GM12878 (cell line): ENCODE measurements at regions not wholly inside any gene's neighbourhood (a gene's known extent, or its start where the extent isn't known, plus 50 kb on each side); places are given as distances from the start of the nearest gene placed in this dataset.

Source experiments
- ATAC-seq: fragments of 200-7000 bp; cut with Tn5 transposase; 3 replicates; pipeline ENCODE4 v1.9.1; 2020; ENCODE audit warnings: mild to moderate bottlenecking, moderate library complexity
- BruUV-seq: library from RNA; stranded (reverse); fragments of 400-500 nt; replicated peaks from 2 replicates; lab custom pipeline; 2021; lab: Mats Ljungman, UMichigan
- CTCF ChIA-PET: fragments of 300-600 bp; sonication (Branson Sonifier 250); formaldehyde crosslinking; extraction: SDS; loops from one replicate; lab custom pipeline; 2021; ENCODE audit warnings: inconsistent platforms; lab: Yijun Ruan, JAX
- POLR2A ChIA-PET: fragments of 350-600 bp; formaldehyde crosslinking; extraction: SDS; loops from one replicate; lab custom pipeline; 2021; ENCODE audit warnings: inconsistent platforms; lab: Charles Lee
- RAD21 ChIA-PET: fragments of 300-600 bp; sonication (Branson Sonifier 250); formaldehyde crosslinking; loops from one replicate; lab custom pipeline; 2023; ENCODE audit warnings: antibody characterized with exemption; ENCODE audit not compliant: unreplicated experiment; lab: Charles Lee
- SMC1A ChIA-PET: fragments of 300-600 bp; sonication (Branson Sonifier 250); formaldehyde crosslinking; loops from one replicate; lab custom pipeline; 2023; ENCODE audit not compliant: unreplicated experiment, uncharacterized antibody; lab: Charles Lee
- DNase-seq: peaks from one replicate; pipeline ENCODE4 v3.0.0-alpha.2; 2011; ENCODE audit warnings: low read depth, low spot score
- FAIRE-seq: peaks from 3 replicates; lab custom pipeline; 2011; peaks lifted over from hg19 to GRCh38; lab: Jason Lieb, UNC
- H2AFZ ChIP-seq: 2 replicates; pipeline ENCODE4 v1.6.0; 2011; ENCODE audit warnings: low read depth, low read length, control low read depth; ENCODE audit not compliant: control insufficient read depth
- H3K27ac ChIP-seq: 2 replicates; pipeline ENCODE4 v1.5.1; 2011; ENCODE audit warnings: control low read depth; ENCODE audit not compliant: control insufficient read depth, insufficient read depth
- H3K27me3 ChIP-seq, 2 experiments: replicated peaks in 1 of 2; 2 replicates each; pipeline versions ENCODE4 v1.6.0 to v1.6.1; 2011; ENCODE audit warnings: low read length in 1 of 2; ENCODE audit not compliant: control insufficient read depth in 2 of 2, insufficient read depth in 2 of 2
- H3K36me3 ChIP-seq, 2 experiments: 2 replicates each; pipeline ENCODE4 v1.5.1; 2011; ENCODE audit warnings: low read length in 1 of 2; ENCODE audit not compliant: control insufficient read depth in 2 of 2, insufficient read depth in 2 of 2
- H3K4me1 ChIP-seq: 2 replicates; pipeline ENCODE4 v1.6.1; 2011; ENCODE audit warnings: mild to moderate bottlenecking, low read length, moderate library complexity, mixed read lengths; ENCODE audit not compliant: control insufficient read depth, insufficient read depth
- H3K4me2 ChIP-seq: 2 replicates; pipeline ENCODE4 v1.6.0; 2011; ENCODE audit warnings: control low read depth; ENCODE audit not compliant: control insufficient read depth, insufficient read depth
- H3K4me3 ChIP-seq: fragments of 200-600 bp; sonication (generic); 2 replicates; pipeline ENCODE4 v1.5.1; 2016
- H3K79me2 ChIP-seq: 2 replicates; pipeline ENCODE4 v1.6.0; 2011; ENCODE audit warnings: low read length; ENCODE audit not compliant: control insufficient read depth, insufficient read depth
- H3K9ac ChIP-seq: 2 replicates; pipeline ENCODE4 v1.8.0; 2011; ENCODE audit warnings: low read length, control low read depth, mixed read lengths; ENCODE audit not compliant: control insufficient read depth, insufficient read depth
- H3K9me3 ChIP-seq: replicated peaks from 3 replicates; pipeline ENCODE4 v1.5.1; 2011; ENCODE audit warnings: mild to moderate bottlenecking, low read length; ENCODE audit not compliant: control insufficient read depth, insufficient read depth
- H4K20me1 ChIP-seq: 2 replicates; pipeline ENCODE4 v1.6.0; 2011; ENCODE audit not compliant: control insufficient read depth, insufficient read depth
- BHLHE40 ChIP-seq, 2 experiments: fragments of 450-650 bp in 1 of 2; IDR thresholded peaks; 2 replicates each; pipeline ENCODE4 v1.6.1; 2011 to 2017; ENCODE audit warnings: low read depth in 2 of 2, borderline replicate concordance in 1 of 2, improper control_type of control experiment in 1 of 2, low read length in 1 of 2, mild to moderate bottlenecking in 1 of 2
- BRCA1 ChIP-seq: IDR thresholded peaks from 2 replicates; pipeline ENCODE4 v1.6.1; 2011; ENCODE audit warnings: low read depth, low read length, improper control_type of control experiment
- CBFB ChIP-seq: IDR thresholded peaks from 2 replicates; pipeline ENCODE4 v1.6.1; 2016; ENCODE audit warnings: antibody characterized with exemption, low read depth
- CHD4 ChIP-seq: fragments of 200-600 bp; sonication (generic); IDR thresholded peaks from 2 replicates; pipeline ENCODE4 v1.6.1; 2016; ENCODE audit warnings: mild to moderate bottlenecking
- HDAC2 ChIP-seq: fragments of 200-600 bp; sonication (generic); IDR thresholded peaks from 2 replicates; pipeline ENCODE4 v1.6.1; 2017
- IKZF1 ChIP-seq: fragments of 450-650 bp; conservative IDR thresholded peaks from 2 replicates; pipeline ENCODE4 v1.6.1; 2017; ENCODE audit warnings: antibody characterized with exemption, mild to moderate bottlenecking
- IRF4 ChIP-seq: IDR thresholded peaks from 2 replicates; pipeline ENCODE4 v1.6.1; 2011; ENCODE audit warnings: low read depth, low read length
- KAT2A ChIP-seq: conservative IDR thresholded peaks from 2 replicates; pipeline ENCODE4 v1.6.1; 2011; ENCODE audit warnings: low read depth, low read length; ENCODE audit not compliant: control insufficient read depth
- KLF5 ChIP-seq: fragments of 450-650 bp; IDR thresholded peaks from 2 replicates; pipeline ENCODE4 v1.6.1; 2014; ENCODE audit warnings: mild to moderate bottlenecking; ENCODE audit not compliant: partially characterized antibody
- MEF2A ChIP-seq: IDR thresholded peaks from 2 replicates; pipeline ENCODE4 v1.6.1; 2011; ENCODE audit warnings: low read depth, mild to moderate bottlenecking, low read length, moderate library complexity; ENCODE audit not compliant: insufficient read depth
- MEF2B ChIP-seq: fragments of 450-650 bp; IDR thresholded peaks from 2 replicates; pipeline ENCODE4 v1.6.1; 2018; ENCODE audit warnings: mild to moderate bottlenecking, moderate library complexity; ENCODE audit not compliant: partially characterized antibody, poor library complexity, severe bottlenecking
- NBN ChIP-seq: fragments of 450-650 bp; IDR thresholded peaks from 2 replicates; pipeline ENCODE4 v1.6.1; 2016
- PAX5 ChIP-seq: IDR thresholded peaks from 2 replicates; pipeline ENCODE4 v1.6.1; 2011; ENCODE audit warnings: low read depth, low read length, borderline replicate concordance
- RELA ChIP-seq: fragments of 450-650 bp; IDR thresholded peaks from 2 replicates; pipeline ENCODE4 v1.8.0; 2014; ENCODE audit warnings: borderline replicate concordance; ENCODE audit not compliant: partially characterized antibody
- RUNX3 ChIP-seq: IDR thresholded peaks from 2 replicates; pipeline ENCODE4 v1.6.1; 2012; ENCODE audit warnings: low read length, inconsistent platforms
- STAT3 ChIP-seq: IDR thresholded peaks from 2 replicates; pipeline ENCODE4 v1.6.1; 2011; ENCODE audit warnings: low read depth, low read length, improper control_type of control experiment
- TBL1XR1 ChIP-seq: IDR thresholded peaks from 2 replicates; pipeline ENCODE4 v1.6.1; 2012; ENCODE audit warnings: low read depth, low read length, improper control_type of control experiment
- TCF12 ChIP-seq: IDR thresholded peaks from 2 replicates; pipeline ENCODE4 v1.6.1; 2011; ENCODE audit warnings: low read depth, mild to moderate bottlenecking, low read length
- TCF3 ChIP-seq: IDR thresholded peaks from 2 replicates; pipeline ENCODE4 v1.6.1; 2012; ENCODE audit warnings: low read depth, mild to moderate bottlenecking, low read length, borderline replicate concordance; ENCODE audit not compliant: insufficient read depth
- ZNF24 ChIP-seq: fragments of 450-650 bp; IDR thresholded peaks from 2 replicates; pipeline ENCODE4 v1.6.1; 2017; ENCODE audit warnings: antibody characterized with exemption, mild to moderate bottlenecking
- WGBS: methylation state at CpG from one replicate; pipeline ENCODE4 v1.1.6; 2016; ENCODE audit warnings: low lambda C conversion rate; ENCODE audit not compliant: insufficient replicate concordance, insufficient coverage; ENCODE audit errors: missing lambda C conversion rate; 5-methylcytosine and 5-hydroxymethylcytosine counted together
- in situ Hi-C: fragments of 300-500 bp; cut with MboI; formaldehyde crosslinking; loops from 9 replicates; pipeline ENCODE4 v1.14.3; 2018; ENCODE audit warnings: mixed read lengths
- intact Hi-C: fragments of 100-400 bp; cut with micrococcal nuclease; formaldehyde crosslinking; loops from one replicate; pipeline ENCODE4 v1.14.2; 2022; ENCODE audit not compliant: unreplicated experiment

GRCh38 chr21:43276811-43277210 is 108.0 kb downstream of the CRYAA start:
- no peak for ATAC-seq
- Histone ChIP-seq H3K4me2 (no peak overlapping the region), H3K36me3 (no peaks in the 10 kb centered on the region), H3K4me3 (no peak overlapping the region), H3K4me1 (0 out of 2 replicates have a peak, but pooled peaks cover 3% of the 10 kb centered on the region), H3K27me3 (no peaks in the 10 kb centered on the region; a peak in 2 of 4 replicates), H3K9me3 (no peaks in the 10 kb centered on the region), H4K20me1 (no peaks in the 10 kb centered on the region), H2AFZ (no peak overlapping the region), H3K27ac (no peak overlapping the region), H3K79me2 (no peaks in the 10 kb centered on the region), H3K9ac (no peak overlapping the region)
- no peak for TF ChIP-seq MEF2A
- TF ChIP-seq HDAC2 = no peak
- TF ChIP-seq IRF4 = no peak
- TF ChIP-seq KAT2A = no peak
- TF ChIP-seq BRCA1 = no peak
- TF ChIP-seq CHD4 = no peak
- POLR2A ChIA-PET = no interaction called here
- WGBS = 52% methylated on average over 16 of the region's 16 CpGs
- intact Hi-C loops (no loop called here), in situ Hi-C loops (no loop called here)
- CTCF ChIA-PET = no interaction called here
- no peak for DNase-seq
- no TSS peak for BruUV-seq
- SMC1A ChIA-PET = no interaction called here
- RAD21 ChIA-PET = no interaction called here
- FAIRE-seq = no peak

DNA sequence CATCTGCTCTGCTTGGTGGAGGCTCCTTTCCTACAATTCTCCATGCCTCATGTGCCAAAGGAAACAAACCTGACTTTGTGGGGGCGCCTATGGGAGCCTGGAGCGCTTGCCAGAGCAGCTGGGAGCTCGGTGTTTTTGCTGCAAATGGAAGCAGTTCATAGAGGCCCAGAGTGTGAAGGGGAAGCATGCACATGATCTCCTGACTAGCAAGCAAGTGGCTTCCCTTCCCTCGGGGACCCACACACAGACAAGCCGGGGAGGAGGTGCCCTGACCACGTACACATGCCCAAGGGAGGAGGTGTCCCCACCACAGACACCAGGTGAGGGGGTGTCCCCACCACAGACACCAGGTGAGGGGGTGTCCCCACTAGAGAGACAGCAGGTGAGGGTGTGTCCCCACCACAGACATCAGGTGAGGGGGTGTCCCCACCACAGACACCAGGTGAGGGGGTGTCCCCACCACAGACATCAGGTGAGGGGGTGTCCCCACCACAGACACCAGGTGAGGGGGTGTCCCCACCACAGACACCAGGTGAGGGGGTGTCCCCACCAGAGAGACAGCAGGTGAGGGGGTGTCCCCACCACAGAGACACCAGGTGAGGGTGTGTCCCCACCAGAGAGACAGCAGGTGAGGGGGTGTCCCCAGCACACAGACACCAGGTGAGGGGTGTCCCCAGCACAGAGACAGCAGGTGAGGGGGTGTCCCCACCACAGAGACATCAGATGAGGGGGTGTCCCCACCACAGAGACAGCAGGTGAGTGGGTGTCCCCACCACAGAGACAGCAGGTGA is 106.8 kb downstream of the CRYAA start:
- FAIRE-seq = no peak
- under 1% methylated on average over 6 of the region's 6 CpGs for WGBS
- peak; percentile 48 for TF ChIP-seq RUNX3
- TF ChIP-seq RELA = no peak
- no peak for TF ChIP-seq NBN
- peak; percentile 60 for TF ChIP-seq MEF2B
- no peak for TF ChIP-seq STAT3
- no peak for TF ChIP-seq ZNF24
- 0 out of 2 replicates have a peak, but pooled peaks have one; percentile 71 for TF ChIP-seq TCF3
- TF ChIP-seq IKZF1 = 0 out of 2 replicates have a peak, but pooled peaks have one; percentile 13
- TF ChIP-seq KLF5 = no peak
- peak; percentile 55 to 87 for TF ChIP-seq BHLHE40 (IDR thresholded peaks at IDR 0.05; ENCODE audit: borderline replicate concordance in 1 of 2, low read depth in 2 of 2, low read length in 1 of 2)
- TF ChIP-seq TBL1XR1 = 0 out of 2 replicates have a peak, but pooled peaks have one; percentile 25
- peak; percentile 18; the same call in 1 of the 2 replicates for TF ChIP-seq CBFB
- peak; percentile 39; the same call in 1 of the 2 replicates for TF ChIP-seq PAX5
- peak; percentile 79; the same call in 1 of the 2 replicates for TF ChIP-seq TCF12

More for the DNA sequence above, 106.8 kb downstream of the CRYAA start:
- Histone ChIP-seq H3K4me3 (no peak overlapping the region), H3K4me2 (no peak overlapping the region), H3K9me3 (no peaks in the 10 kb centered on the region), H3K79me2 (no peaks in the 10 kb centered on the region), H3K36me3 (no peaks in the 10 kb centered on the region), H3K4me1 (0 out of 2 replicates have a peak, but pooled peaks cover 3% of the 10 kb centered on the region), H4K20me1 (no peaks in the 10 kb centered on the region), H3K27me3 (no peaks in the 10 kb centered on the region; a peak in 2 of 4 replicates), H3K9ac (no peak overlapping the region), H3K27ac (no peak overlapping the region), H2AFZ (no peak overlapping the region)
- ChIA-PET SMC1A (interaction anchor here (1.0 kb wide), 1 partner anchor 77 kb away, joined by 6 read pairs; no protein-coding TSS in a partner anchor), CTCF (no interaction called here), RAD21 (interaction anchor here (1.0 to 1.1 kb wide), 3 partner anchors 13 to 77 kb away, joined by 3 read pairs; no protein-coding TSS in a partner anchor), POLR2A (interaction anchor here (0.7 kb wide), 1 partner anchor 78 kb away, joined by 5 read pairs; no protein-coding TSS in a partner anchor)
- intact Hi-C loops = no loop called here
- ATAC-seq (0 out of 3 replicates have a peak, but pooled peaks have one; percentile 26), DNase-seq (no peak)
- no TSS peak for BruUV-seq
- in situ Hi-C loops = no loop called here
